HUES64 (cell line): ENCODE measurements at regions not wholly inside any gene's neighbourhood (a gene's known extent, or its start where the extent isn't known, plus 50 kb on each side); places are given as distances from the start of the nearest gene placed in this dataset.

Experiments used
- H3K27ac ChIP-seq: 2 replicates; pipeline ENCODE4 v1.7.0; 2013; ENCODE audit warnings: low read depth, low read length, inconsistent platforms
- H3K27me3 ChIP-seq: 2 replicates; pipeline ENCODE4 v1.6.1; 2013; ENCODE audit warnings: mild to moderate bottlenecking, low read length; ENCODE audit not compliant: insufficient read depth
- H3K36me3 ChIP-seq: 2 replicates; pipeline ENCODE4 v1.6.1; 2013; ENCODE audit warnings: mild to moderate bottlenecking, low read length; ENCODE audit not compliant: insufficient read depth
- H3K4me1 ChIP-seq: 2 replicates; pipeline ENCODE4 v1.6.1; 2013; ENCODE audit warnings: mild to moderate bottlenecking, low read length, moderate library complexity; ENCODE audit not compliant: insufficient read depth
- H3K4me3 ChIP-seq: 2 replicates; pipeline ENCODE4 v1.5.1; 2013; ENCODE audit warnings: mild to moderate bottlenecking, low read length, moderate library complexity
- H3K9ac ChIP-seq: 2 replicates; pipeline ENCODE4 v1.6.1; 2013; ENCODE audit warnings: mild to moderate bottlenecking, low read depth, low read length
- H3K9me3 ChIP-seq: 2 replicates; pipeline ENCODE4 v1.6.1; 2013; ENCODE audit warnings: low read depth, low read length; ENCODE audit not compliant: insufficient read depth
- WGBS: fragments of 150-250, 120-280 bp; methylation state at CpG from one replicate; pipeline ENCODE4 v1.1.7; 2013; ENCODE audit warnings: missing lambda C conversion rate; 5-methylcytosine and 5-hydroxymethylcytosine counted together

DNA sequence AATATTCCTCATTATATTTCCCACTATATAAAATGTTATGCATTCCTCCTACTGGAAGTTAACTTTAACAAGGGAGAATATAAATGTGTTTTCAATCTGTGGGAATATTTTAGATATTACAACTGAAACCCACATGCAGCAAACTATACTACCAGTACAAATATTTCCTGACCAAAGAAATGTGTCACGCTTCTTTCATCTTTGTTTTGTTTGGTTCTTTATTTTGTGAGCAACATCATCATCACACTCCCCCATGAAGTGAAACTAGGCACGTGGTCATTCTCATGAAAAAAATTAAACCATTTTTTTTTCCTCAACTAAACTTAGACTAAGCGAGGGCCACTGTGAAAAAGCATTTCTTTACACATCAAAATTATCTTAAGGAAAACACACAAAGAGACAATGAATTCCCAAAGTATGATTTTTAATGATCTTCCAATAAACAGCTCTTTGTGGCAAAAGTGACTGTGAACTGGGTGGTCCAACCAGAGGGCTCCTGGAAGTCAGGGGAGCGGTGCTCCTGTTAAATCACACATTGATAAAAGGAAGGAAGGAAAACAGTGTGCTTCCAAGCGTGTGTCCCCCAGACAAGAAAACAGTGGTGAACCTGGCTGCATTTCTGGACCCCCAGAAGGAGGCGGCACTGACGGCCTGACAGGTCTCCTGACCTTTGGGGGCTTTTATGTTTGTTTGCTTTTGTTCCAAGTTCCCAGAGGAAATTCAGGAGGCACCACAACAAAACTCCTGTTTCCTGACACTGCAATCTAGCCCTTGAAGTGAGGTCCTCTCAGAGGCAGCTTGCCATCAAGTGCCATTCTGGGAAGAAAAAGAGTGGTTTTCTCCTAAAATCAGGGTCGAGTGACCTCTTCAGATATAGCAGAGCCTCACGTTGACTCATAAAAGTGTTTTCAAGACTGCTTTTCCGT lies 166.8 kb upstream of the FOXQ1 start:
- H3K36me3 ChIP-seq = no peaks in the 10 kb centered on the region
- no peaks in the 10 kb centered on the region for H3K4me1 ChIP-seq
- no peak overlapping the region for H3K27ac ChIP-seq
- H3K27me3 ChIP-seq = 0 out of 2 replicates have a peak, but pooled peaks cover 2% of the 10 kb centered on the region
- no peak overlapping the region for H3K4me3 ChIP-seq
- H3K9me3 ChIP-seq = no peaks in the 10 kb centered on the region
- no peak overlapping the region for H3K9ac ChIP-seq
- 95% methylated on average over 10 of the region's 10 CpGs for WGBS

- H3K9ac ChIP-seq = no peak overlapping the region
- no peak overlapping the region for H3K27ac ChIP-seq
- H3K4me1 ChIP-seq = no peaks in the 10 kb centered on the region
- H3K27me3 ChIP-seq = 0 out of 2 replicates have a peak, but pooled peaks cover 2% of the 10 kb centered on the region
- H3K9me3 ChIP-seq = no peaks in the 10 kb centered on the region; the same call in 1 of the 2 replicates
- 92% methylated on average over 6 of the region's 7 CpGs for WGBS
- no peak overlapping the region for H3K4me3 ChIP-seq
- no peaks in the 10 kb centered on the region for H3K36me3 ChIP-seq
Observed at GRCh38 chr6:1143655-1144054, 168.2 kb upstream of the FOXQ1 start.

- Histone ChIP-seq H3K4me1 (no peaks in the 10 kb centered on the region), H3K9me3 (no peaks in the 10 kb centered on the region; the same call in 1 of the 2 replicates), H3K4me3 (no peak overlapping the region), H3K27ac (no peak overlapping the region), H3K36me3 (no peaks in the 10 kb centered on the region), H3K9ac (no peak overlapping the region), H3K27me3 (no peaks in the 10 kb centered on the region)
- 83% methylated on average over 3 of the region's 4 CpGs for WGBS
Observed at GRCh38 chr6:1139155-1139890, 172.6 kb upstream of the FOXQ1 start.

DNA sequence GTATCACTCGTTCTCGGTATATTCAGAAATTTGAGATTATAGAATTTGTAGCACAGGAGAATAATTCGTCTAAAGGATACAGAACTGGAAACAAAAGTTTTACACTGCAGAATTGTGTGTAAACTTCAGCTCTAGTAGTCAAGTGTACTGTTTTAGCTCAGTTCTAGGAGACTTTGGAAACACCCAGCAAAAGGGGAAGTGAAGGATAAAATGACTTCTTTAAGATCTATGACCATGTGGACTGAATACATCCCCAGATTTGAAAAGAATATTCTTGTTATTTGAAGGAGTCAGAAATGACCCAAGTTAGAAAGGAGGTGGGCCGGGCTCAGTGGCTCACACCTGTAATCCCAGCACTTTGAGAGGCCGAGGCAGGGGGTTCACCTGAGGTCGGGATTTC lies 174.0 kb upstream of the FOXQ1 start:
- no peak overlapping the region for H3K27ac ChIP-seq
- no peaks in the 10 kb centered on the region for H3K36me3 ChIP-seq
- no peaks in the 10 kb centered on the region for H3K27me3 ChIP-seq
- H3K4me1 ChIP-seq = no peaks in the 10 kb centered on the region
- 99% methylated on average over 6 of the region's 6 CpGs for whole genome bisulfite sequencing
- H3K9me3 ChIP-seq = no peaks in the 10 kb centered on the region; the same call in 1 of the 2 replicates
- H3K4me3 ChIP-seq = no peak overlapping the region
- no peak overlapping the region for H3K9ac ChIP-seq

DNA sequence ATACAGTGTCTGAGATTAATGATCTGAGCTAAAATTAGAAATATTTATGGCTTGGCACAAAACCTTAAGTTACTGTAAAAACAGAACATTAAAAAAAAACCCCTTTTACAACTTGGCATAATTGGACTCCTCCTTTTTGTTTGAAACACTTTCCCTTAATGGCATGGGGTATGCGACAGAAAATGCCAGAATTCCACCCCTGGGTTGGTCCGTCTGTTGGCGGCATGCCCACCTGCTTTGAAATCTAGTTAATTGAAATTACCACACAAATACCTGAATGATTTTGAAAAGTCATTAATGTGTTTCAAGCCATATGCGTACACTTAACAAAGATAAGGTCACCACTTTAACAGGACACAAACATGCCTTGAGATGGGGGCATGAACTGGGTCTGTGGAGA lies 175.1 kb upstream of the FOXQ1 start:
- H3K27ac ChIP-seq = no peak overlapping the region
- no peak overlapping the region for H3K9ac ChIP-seq
- no peaks in the 10 kb centered on the region for H3K27me3 ChIP-seq
- no peaks in the 10 kb centered on the region for H3K36me3 ChIP-seq
- H3K4me1 ChIP-seq = no peaks in the 10 kb centered on the region
- H3K4me3 ChIP-seq = no peak overlapping the region
- WGBS = 92% methylated on average over 3 of the region's 4 CpGs
- no peaks in the 10 kb centered on the region; the same call in 1 of the 2 replicates for H3K9me3 ChIP-seq

- no peak overlapping the region for H3K27ac ChIP-seq
- H3K9me3 ChIP-seq = no peaks in the 10 kb centered on the region; the same call in 1 of the 2 replicates
- WGBS = 91% methylated on average over 10 of the region's 10 CpGs
- H3K36me3 ChIP-seq = no peaks in the 10 kb centered on the region
- H3K4me3 ChIP-seq = no peak overlapping the region
- H3K4me1 ChIP-seq = no peaks in the 10 kb centered on the region
- H3K9ac ChIP-seq = no peak overlapping the region
- no peaks in the 10 kb centered on the region for H3K27me3 ChIP-seq
Observed at GRCh38 chr6:1136415-1136774, 175.5 kb upstream of the FOXQ1 start.

GRCh38 chr6:1135726-1136414 lies 176.0 kb upstream of the FOXQ1 start:
- Histone ChIP-seq H3K27ac (no peak overlapping the region), H3K4me3 (no peak overlapping the region), H3K27me3 (no peaks in the 10 kb centered on the region), H3K36me3 (no peaks in the 10 kb centered on the region), H3K4me1 (no peaks in the 10 kb centered on the region), H3K9me3 (no peaks in the 10 kb centered on the region; the same call in 1 of the 2 replicates), H3K9ac (no peak overlapping the region)
- 98% methylated on average over 7 of the region's 7 CpGs for WGBS

GRCh38 chr6:1131285-1132079 lies 180.4 kb upstream of the FOXQ1 start:
- Histone ChIP-seq H3K27me3 (no peaks in the 10 kb centered on the region), H3K9ac (no peak overlapping the region), H3K9me3 (no peaks in the 10 kb centered on the region), H3K27ac (no peak overlapping the region), H3K4me1 (no peaks in the 10 kb centered on the region), H3K36me3 (no peaks in the 10 kb centered on the region), H3K4me3 (no peak overlapping the region)
- 81% methylated on average over 9 of the region's 9 CpGs for WGBS

DNA sequence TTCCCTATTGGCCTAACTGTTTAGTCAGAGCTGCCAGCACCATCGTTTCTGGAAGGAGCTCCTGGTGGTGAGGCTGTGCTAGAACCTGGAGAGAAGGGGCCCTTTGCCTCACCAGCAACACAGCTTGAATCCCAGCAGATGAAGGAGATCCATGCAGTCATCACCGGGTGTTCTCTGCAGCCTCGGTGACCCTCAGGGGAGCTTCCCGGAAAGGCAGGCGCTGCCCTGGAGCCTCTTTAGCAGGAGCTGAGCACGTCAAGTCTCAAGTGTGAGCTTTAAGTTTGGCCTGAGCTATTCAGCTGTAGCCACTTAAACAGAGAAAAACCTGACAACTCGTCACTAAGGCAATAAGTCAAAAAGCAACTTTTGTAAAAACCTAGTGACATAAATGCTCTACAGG lies 181.2 kb upstream of the FOXQ1 start:
- Histone ChIP-seq H3K27ac (no peak overlapping the region), H3K9ac (no peak overlapping the region), H3K4me1 (no peaks in the 10 kb centered on the region), H3K36me3 (no peaks in the 10 kb centered on the region), H3K27me3 (no peaks in the 10 kb centered on the region), H3K4me3 (no peak overlapping the region), H3K9me3 (no peaks in the 10 kb centered on the region)
- 84% methylated on average over 7 of the region's 7 CpGs for WGBS

- Histone ChIP-seq H3K36me3 (no peaks in the 10 kb centered on the region), H3K9me3 (no peaks in the 10 kb centered on the region), H3K9ac (no peak overlapping the region), H3K4me3 (no peak overlapping the region), H3K27me3 (no peaks in the 10 kb centered on the region), H3K4me1 (no peaks in the 10 kb centered on the region), H3K27ac (no peak overlapping the region)
- 96% methylated on average over 6 of the region's 8 CpGs for WGBS
Observed at GRCh38 chr6:1129131-1129530, 182.8 kb upstream of the FOXQ1 start.
